OCI-LY1 (cell line): ENCODE measurements at regions not wholly inside any gene's neighbourhood (a gene's known extent, or its start where the extent isn't known, plus 50 kb on each side); places are given as distances from the start of the nearest gene placed in this dataset.

ENCODE experiments used
- H2AFZ ChIP-seq: fragments of 200-600 bp; sonication (generic), shearing (Covaris generic); 2 replicates; pipeline ENCODE4 v1.6.0; 2014; ENCODE audit warnings: antibody characterized with exemption, mild to moderate bottlenecking, low read length
- H3F3A ChIP-seq: fragments of 200-600 bp; sonication (generic), shearing (Covaris generic); 2 replicates; pipeline ENCODE4 v1.6.0; 2014; ENCODE audit warnings: mild to moderate bottlenecking, antibody characterized with exemption, low read length, moderate library complexity; ENCODE audit not compliant: insufficient read depth
- H3K27ac ChIP-seq: fragments of 200-600 bp; sonication (generic); 2 replicates; pipeline ENCODE4 v1.5.1; 2014; ENCODE audit warnings: low read length, mixed run types, mild to moderate bottlenecking, low read depth; ENCODE audit not compliant: poor library complexity, severe bottlenecking
- H3K27me3 ChIP-seq: fragments of 200-600 bp; sonication (generic); 2 replicates; pipeline ENCODE4 v1.6.0; 2014; ENCODE audit warnings: antibody characterized with exemption, mild to moderate bottlenecking, low read length, moderate library complexity; ENCODE audit not compliant: insufficient read depth
- H3K36me3 ChIP-seq: fragments of 200-600 bp; sonication (generic); 2 replicates; pipeline ENCODE4 v1.6.1; 2014; ENCODE audit warnings: mild to moderate bottlenecking, antibody characterized with exemption, low read length, moderate library complexity, mixed read lengths; ENCODE audit not compliant: insufficient read depth
- H3K4me1 ChIP-seq: fragments of 200-600 bp; sonication (generic); 2 replicates; pipeline ENCODE4 v1.5.1; 2014; ENCODE audit warnings: mild to moderate bottlenecking, low read length, moderate library complexity; ENCODE audit not compliant: insufficient read depth, severe bottlenecking
- H3K4me2 ChIP-seq: fragments of 200-600 bp; sonication (generic), shearing (Covaris generic); 2 replicates; pipeline ENCODE4 v1.6.1; 2014; ENCODE audit warnings: low read length
- H3K4me3 ChIP-seq: fragments of 200-600 bp; sonication (generic); 2 replicates; pipeline ENCODE4 v1.5.1; 2014; ENCODE audit warnings: low read length, low read depth, mild to moderate bottlenecking, mixed read lengths; ENCODE audit not compliant: poor library complexity, severe bottlenecking
- H3K79me2 ChIP-seq: fragments of 200-600 bp; shearing (Covaris generic); 2 replicates; pipeline ENCODE4 v1.6.1; 2016; ENCODE audit warnings: mixed run types, low read length, mixed read lengths; ENCODE audit not compliant: insufficient read depth
- H3K9ac ChIP-seq: fragments of 200-600 bp; sonication (generic), shearing (Covaris generic); 2 replicates; pipeline ENCODE4 v1.6.1; 2014; ENCODE audit warnings: mild to moderate bottlenecking, low read length, mixed read lengths
- H3K9me2 ChIP-seq: fragments of 200-600 bp; sonication (generic), shearing (Covaris generic); 2 replicates; pipeline ENCODE4 v1.6.1; 2014; ENCODE audit warnings: low read depth, mild to moderate bottlenecking, low read length, mixed read lengths
- H3K9me3 ChIP-seq: fragments of 200-600 bp; shearing (Covaris generic); 2 replicates; pipeline ENCODE4 v1.6.1; 2014; ENCODE audit warnings: low read length, mixed read lengths
- H4K20me1 ChIP-seq: fragments of 200-600 bp; sonication (generic), shearing (Covaris generic); 2 replicates; pipeline ENCODE4 v1.6.0; 2016; ENCODE audit warnings: mild to moderate bottlenecking, low read length; ENCODE audit not compliant: insufficient read depth
- CTCF ChIP-seq: fragments of 200-600 bp; sonication (generic), shearing (Covaris generic); IDR thresholded peaks from 2 replicates; pipeline ENCODE4 v1.5.1; 2017; ENCODE audit warnings: mild to moderate bottlenecking, antibody characterized with exemption, low read length, moderate library complexity, mixed read lengths
- EZH2 ChIP-seq: fragments of 200-600 bp; sonication (generic), shearing (Covaris generic); IDR thresholded peaks from 2 replicates; pipeline ENCODE4 v1.8.0; 2017; ENCODE audit warnings: borderline replicate concordance, mixed run types, mild to moderate bottlenecking, antibody characterized with exemption, low read length, moderate library complexity, mixed read lengths

GRCh38 chr4:110680265-110680664 is 57.4 kb upstream of the PITX2 start:
- no peak for TF ChIP-seq CTCF
- no peak for TF ChIP-seq EZH2

GRCh38 chr4:110681381-110681780 is 58.5 kb upstream of the PITX2 start:
- H4K20me1 ChIP-seq = no peaks in the 10 kb centered on the region
- H3K27me3 ChIP-seq = no peaks in the 10 kb centered on the region
- no peak overlapping the region for H3K4me3 ChIP-seq
- H3K9me2 ChIP-seq = no peaks in the 10 kb centered on the region
- no peaks in the 10 kb centered on the region; the same call in 1 of the 2 replicates for H3K36me3 ChIP-seq
- H3F3A ChIP-seq = no peaks in the 10 kb centered on the region
- no peak overlapping the region for H2AFZ ChIP-seq
- no peaks in the 10 kb centered on the region for H3K9me3 ChIP-seq
- TF ChIP-seq EZH2 = no peak
- TF ChIP-seq CTCF = no peak
- no peak overlapping the region for H3K9ac ChIP-seq
- H3K27ac ChIP-seq = no peak overlapping the region
- no peak overlapping the region for H3K4me2 ChIP-seq
- no peaks in the 10 kb centered on the region for H3K79me2 ChIP-seq
- no peaks in the 10 kb centered on the region for H3K4me1 ChIP-seq

More at GRCh38 chr4:110680265-110680664, 57.4 kb upstream of the PITX2 start:
- H3K9me3 ChIP-seq = no peaks in the 10 kb centered on the region
- H3K4me2 ChIP-seq = no peak overlapping the region
- H3K27ac ChIP-seq = no peak overlapping the region
- no peaks in the 10 kb centered on the region for H3K79me2 ChIP-seq
- H3K4me3 ChIP-seq = no peak overlapping the region
- H3K36me3 ChIP-seq = no peaks in the 10 kb centered on the region; the same call in 1 of the 2 replicates
- no peaks in the 10 kb centered on the region for H3K9me2 ChIP-seq
- no peak overlapping the region for H2AFZ ChIP-seq
- no peaks in the 10 kb centered on the region for H3K27me3 ChIP-seq
- H3K9ac ChIP-seq = no peak overlapping the region
- no peaks in the 10 kb centered on the region for H4K20me1 ChIP-seq
- no peaks in the 10 kb centered on the region for H3F3A ChIP-seq
- no peaks in the 10 kb centered on the region for H3K4me1 ChIP-seq

- H3K36me3 ChIP-seq = no peaks in the 10 kb centered on the region; the same call in 1 of the 2 replicates
Measured at GRCh38 chr4:110682311-110682710, 59.4 kb upstream of the PITX2 start.

More at GRCh38 chr4:110682311-110682710, 59.4 kb upstream of the PITX2 start:
- no peaks in the 10 kb centered on the region for H3K4me1 ChIP-seq
- H3K79me2 ChIP-seq = no peaks in the 10 kb centered on the region
- no peaks in the 10 kb centered on the region for H3K27me3 ChIP-seq
- no peak overlapping the region for H3K9ac ChIP-seq
- H3K27ac ChIP-seq = no peak overlapping the region
- H3K4me3 ChIP-seq = no peak overlapping the region
- no peak for TF ChIP-seq EZH2
- TF ChIP-seq CTCF = no peak
- no peaks in the 10 kb centered on the region for H3K9me2 ChIP-seq
- no peaks in the 10 kb centered on the region for H4K20me1 ChIP-seq
- H3F3A ChIP-seq = no peaks in the 10 kb centered on the region
- no peak overlapping the region for H2AFZ ChIP-seq
- no peak overlapping the region for H3K4me2 ChIP-seq
- H3K9me3 ChIP-seq = no peaks in the 10 kb centered on the region
